BJ (cell line): ENCODE measurements at regions not wholly inside any gene's neighbourhood (a gene's known extent, or its start where the extent isn't known, plus 50 kb on each side); places are given as distances from the start of the nearest gene placed in this dataset.
"Not testable (repeated sequence)": the region's sequence is repeated elsewhere in the genome, so short reads cannot be mapped to it uniquely, and the experiment has no call there.

Source experiments
- CTCF ChIA-PET: fragments of 350-600 bp; formaldehyde crosslinking; extraction: SDS; loops from one replicate; lab custom pipeline; 2021; ENCODE audit warnings: antibody characterized with exemption, inconsistent platforms; lab: Yijun Ruan, JAX
- POLR2A ChIA-PET: fragments of 300-600 bp; sonication (Branson Sonifier 250); formaldehyde crosslinking; extraction: SDS; loops from one replicate; lab custom pipeline; 2021; ENCODE audit warnings: antibody characterized with exemption; lab: Charles Lee
- DNase-seq: peaks from one replicate; pipeline ENCODE4 v3.0.0-alpha.2; 2011; ENCODE audit warnings: low read depth
- H3K27me3 ChIP-seq: 2 replicates; pipeline ENCODE4 v1.6.0; 2011; ENCODE audit warnings: low read length; ENCODE audit not compliant: control insufficient read depth, insufficient read depth
- H3K36me3 ChIP-seq: 2 replicates; pipeline ENCODE4 v1.5.1; 2011; ENCODE audit warnings: low read length; ENCODE audit not compliant: control insufficient read depth, insufficient read depth
- H3K4me3 ChIP-seq: 2 replicates; pipeline ENCODE4 v1.5.1; 2011; ENCODE audit warnings: low read depth, mild to moderate bottlenecking, control low read depth, low read length
- CTCF ChIP-seq: IDR thresholded peaks from 2 replicates; pipeline ENCODE4 v1.5.1; 2011; ENCODE audit warnings: low read depth, mild to moderate bottlenecking, control low read depth, inconsistent platforms, low read length, moderate library complexity; ENCODE audit not compliant: insufficient read depth

GRCh38 chr1:233461847-233462246 lies 134.3 kb downstream of the MAP3K21 start:
- CTCF ChIA-PET, result no interaction called here
- H3K4me3 ChIP-seq, result no peak overlapping the region
- H3K36me3 ChIP-seq, result no peaks in the 10 kb centered on the region
- TF ChIP-seq CTCF, result no peak
- no peaks in the 10 kb centered on the region for H3K27me3 ChIP-seq
- POLR2A ChIA-PET, result no interaction called here
- DNase-seq, result no peak

GRCh38 chr1:233463333-233463732 lies 135.8 kb downstream of the MAP3K21 start:
- no peak for DNase-seq
- Histone ChIP-seq H3K4me3 (no peak overlapping the region), H3K36me3 (no peaks in the 10 kb centered on the region), H3K27me3 (no peaks in the 10 kb centered on the region)
- ChIA-PET CTCF (interaction anchor here (1.4 to 1.6 kb wide), 2 partner anchors 11 to 22 kb away, joined by 4 to 5 read pairs; no protein-coding TSS in a partner anchor), POLR2A (no interaction called here)
- TF ChIP-seq CTCF, result no peak

DNA sequence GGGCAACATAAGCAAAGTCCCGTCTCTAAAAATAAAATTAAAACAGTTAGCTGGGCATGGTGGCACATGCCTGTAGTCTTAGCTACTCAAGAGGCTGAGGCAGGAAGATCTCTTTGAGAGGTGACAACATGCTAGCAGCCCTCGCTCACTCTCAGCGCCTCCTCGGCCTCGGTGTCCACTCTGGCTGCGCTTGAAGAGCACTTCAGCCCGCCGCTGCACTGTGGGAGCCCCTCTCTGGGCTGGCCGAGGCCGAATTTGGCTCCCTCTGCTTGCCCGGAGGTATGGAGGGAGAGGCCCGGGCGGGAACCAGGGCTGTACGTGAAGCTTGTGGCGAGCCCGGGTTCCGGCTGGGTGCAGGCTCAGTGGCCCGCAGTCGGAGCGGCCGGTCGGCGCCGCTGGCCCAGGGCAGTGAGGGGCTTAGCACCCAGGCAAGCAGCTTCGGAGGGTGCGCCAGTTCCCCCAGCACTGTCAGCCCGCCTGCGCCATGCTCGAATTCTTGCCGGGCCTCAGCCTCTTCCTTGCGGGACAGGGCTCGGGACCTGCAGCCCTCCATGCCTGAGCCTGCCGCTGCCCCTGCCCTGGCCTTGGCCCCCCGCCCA lies 138.3 kb downstream of the MAP3K21 start:
- CTCF ChIA-PET, result no interaction called here
- no peak overlapping the region for H3K4me3 ChIP-seq
- POLR2A ChIA-PET, result no interaction called here
- H3K36me3 ChIP-seq, result no peaks in the 10 kb centered on the region
- H3K27me3 ChIP-seq, result no peaks in the 10 kb centered on the region
- TF ChIP-seq CTCF, result no peak
- no peak for DNase-seq

- no peak for DNase-seq
- Histone ChIP-seq H3K4me3 (no peak overlapping the region), H3K27me3 (no peaks in the 10 kb centered on the region), H3K36me3 (no peaks in the 10 kb centered on the region)
- CTCF ChIA-PET, result no interaction called here
- TF ChIP-seq CTCF, result no peak
- POLR2A ChIA-PET, result no interaction called here
These were observed 143.0 kb upstream of the KCNK1 start for GRCh38 chr1:233470741-233471499.

DNA sequence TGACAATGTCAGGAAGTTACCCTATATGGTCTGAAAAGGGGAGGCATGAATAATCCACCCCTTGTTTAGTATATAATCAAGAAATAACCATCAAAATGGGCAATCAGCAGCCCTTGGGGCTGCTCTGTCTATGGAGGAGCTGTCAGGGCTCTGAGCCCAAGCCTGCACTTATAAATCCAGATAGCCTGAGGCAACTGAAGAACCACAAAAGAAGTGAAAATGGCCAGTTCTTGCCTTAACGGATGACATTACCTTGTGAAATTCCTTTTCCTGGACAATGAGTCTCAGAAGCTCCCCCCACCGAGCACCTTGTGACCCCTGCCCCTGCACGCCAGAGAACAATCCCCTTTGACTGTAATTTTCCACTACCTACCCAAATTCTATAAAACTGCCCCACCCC lies 142.1 kb upstream of the KCNK1 start:
- H3K4me3 ChIP-seq, POLR2A ChIA-PET, DNase-seq, CTCF ChIA-PET, H3K27me3 ChIP-seq, H3K36me3 ChIP-seq: not testable (repeated sequence)

- H3K4me3 ChIP-seq, H3K36me3 ChIP-seq, CTCF ChIA-PET, POLR2A ChIA-PET, H3K27me3 ChIP-seq, DNase-seq: not testable (repeated sequence)
These were observed 141.1 kb upstream of the KCNK1 start for GRCh38 chr1:233472796-233473195.
